ENCODE measurements at regions not wholly inside any gene's neighbourhood (a gene's known extent, or its start where the extent isn't known, plus 50 kb on each side); places are given as distances from the start of the nearest gene placed in this dataset.

DNA sequence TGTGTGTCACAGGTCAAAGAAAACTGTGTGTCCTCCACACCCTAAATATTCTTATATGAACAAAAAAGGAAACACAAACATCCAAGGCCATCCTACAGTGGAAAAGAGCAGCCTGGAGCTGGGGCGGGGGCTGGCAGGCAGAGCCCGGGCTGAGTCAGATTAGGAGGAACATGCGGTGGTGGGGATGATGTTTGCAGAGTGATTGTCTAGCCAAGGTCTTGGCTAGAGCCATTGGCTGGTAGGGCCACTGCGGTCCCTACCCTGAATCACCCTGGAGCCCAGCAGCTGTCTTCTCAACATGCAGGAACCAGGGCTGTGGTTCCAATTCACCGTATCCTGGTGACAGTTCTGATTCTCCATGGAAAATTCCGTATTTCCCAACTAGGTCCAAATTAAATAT, 439.5 kb downstream of the FGF9 start:
- TF ChIP-seq CTCF (IDR thresholded peaks at IDR 0.05) (no peak), ZFX (IDR thresholded peaks at IDR 0.05; ENCODE audit: borderline replicate concordance) (no peak)

Measured in 22Rv1 (cell line).